HG03097 (cell line): ENCODE measurements at regions not wholly inside any gene's neighbourhood (a gene's known extent, or its start where the extent isn't known, plus 50 kb on each side); places are given as distances from the start of the nearest gene placed in this dataset.

Experiments used
- ATAC-seq: cut with Tn5 transposase; IDR thresholded peaks from one replicate; pipeline ENCODE4 v1.9.1; 2021; ENCODE audit not compliant: unreplicated experiment, low FRiP score

GRCh38 chr5:56499491-56499890 lies 266.4 kb upstream of the ANKRD55 start:
- no peak for ATAC-seq

DNA sequence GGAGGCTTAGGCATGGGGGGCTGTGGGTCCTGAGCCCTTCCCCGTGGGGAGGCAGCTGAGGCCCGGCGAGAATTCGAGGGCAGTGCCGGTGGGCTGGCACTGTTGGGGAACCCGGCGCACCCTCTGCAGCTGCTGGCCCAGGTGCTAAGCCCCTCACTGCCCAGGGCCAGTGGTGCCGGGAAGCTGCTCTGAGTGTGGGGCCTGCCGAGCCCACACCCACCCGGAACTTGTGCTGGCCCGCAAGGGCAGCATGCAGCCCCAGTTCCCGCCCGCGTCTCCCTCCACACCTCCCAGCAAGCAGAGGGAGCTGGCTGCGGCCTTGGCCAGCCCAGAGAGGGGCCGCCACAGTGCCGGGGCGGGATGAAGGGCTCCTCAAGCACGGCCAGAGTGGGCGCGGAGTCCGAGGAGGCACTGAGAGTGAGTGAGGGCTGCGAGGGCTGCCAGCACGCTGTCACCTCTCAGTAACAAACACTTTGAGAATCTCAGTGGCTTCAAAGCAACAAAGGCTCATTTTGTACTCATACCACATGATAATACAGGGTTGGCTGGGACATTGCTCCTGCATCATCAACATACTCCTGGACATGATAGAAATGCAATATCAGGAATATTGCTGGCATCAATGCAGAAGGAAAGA lies 265.7 kb upstream of the ANKRD55 start:
- no peak for ATAC-seq

- no peak for ATAC-seq
These were observed 263.5 kb upstream of the ANKRD55 start for GRCh38 chr5:56496581-56497063.

DNA sequence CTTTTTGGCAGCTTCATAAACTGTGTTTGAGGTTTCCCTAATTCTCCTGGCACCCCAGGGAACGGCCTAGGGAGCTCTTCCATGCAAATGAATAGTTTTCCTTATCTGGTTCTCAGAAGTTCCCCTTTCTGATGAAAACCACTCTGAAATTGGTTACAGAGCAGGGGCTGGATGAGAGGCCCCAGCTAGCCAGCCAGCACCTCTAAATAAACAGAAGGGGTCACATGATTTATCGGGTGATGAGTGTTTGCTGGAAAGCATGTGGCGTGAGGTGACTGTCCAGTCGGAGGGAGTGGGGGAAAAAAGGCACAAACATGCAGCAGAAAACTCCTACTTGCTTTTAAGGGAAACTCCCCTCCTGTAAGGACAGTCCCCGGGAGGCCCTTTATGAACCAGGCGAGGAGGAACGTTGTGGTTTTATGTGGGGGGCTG lies 261.2 kb upstream of the ANKRD55 start:
- ATAC-seq, result no peak

- ATAC-seq, result no peak
These were observed 260.6 kb upstream of the ANKRD55 start for GRCh38 chr5:56493766-56494165.

- no peak for ATAC-seq
These were observed 260.2 kb upstream of the ANKRD55 start for GRCh38 chr5:56493308-56493707.

DNA sequence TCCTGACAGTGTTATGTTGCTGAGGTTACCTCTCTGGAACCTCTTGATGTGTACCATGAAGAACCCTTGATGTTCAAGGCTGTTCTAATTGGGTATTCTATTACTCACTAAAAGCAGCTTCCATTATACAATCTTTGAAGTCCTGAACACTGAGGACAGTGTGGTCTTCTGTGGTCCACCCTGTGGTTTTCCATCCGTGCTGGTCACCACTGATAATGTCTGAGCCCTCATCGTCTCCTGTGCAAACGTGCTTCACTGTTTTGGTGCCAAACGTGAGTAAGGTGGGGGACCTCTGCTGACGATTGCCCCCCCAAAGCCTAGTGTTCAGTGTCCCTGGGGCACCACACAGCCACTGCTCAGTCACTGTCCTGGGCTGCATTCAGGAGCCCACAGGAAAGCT lies 259.7 kb upstream of the ANKRD55 start:
- ATAC-seq, result no peak

GRCh38 chr5:56490971-56491468 lies 257.9 kb upstream of the ANKRD55 start:
- no peak for ATAC-seq

- no peak for ATAC-seq
These were observed 256.1 kb upstream of the ANKRD55 start for GRCh38 chr5:56489272-56489671.

DNA sequence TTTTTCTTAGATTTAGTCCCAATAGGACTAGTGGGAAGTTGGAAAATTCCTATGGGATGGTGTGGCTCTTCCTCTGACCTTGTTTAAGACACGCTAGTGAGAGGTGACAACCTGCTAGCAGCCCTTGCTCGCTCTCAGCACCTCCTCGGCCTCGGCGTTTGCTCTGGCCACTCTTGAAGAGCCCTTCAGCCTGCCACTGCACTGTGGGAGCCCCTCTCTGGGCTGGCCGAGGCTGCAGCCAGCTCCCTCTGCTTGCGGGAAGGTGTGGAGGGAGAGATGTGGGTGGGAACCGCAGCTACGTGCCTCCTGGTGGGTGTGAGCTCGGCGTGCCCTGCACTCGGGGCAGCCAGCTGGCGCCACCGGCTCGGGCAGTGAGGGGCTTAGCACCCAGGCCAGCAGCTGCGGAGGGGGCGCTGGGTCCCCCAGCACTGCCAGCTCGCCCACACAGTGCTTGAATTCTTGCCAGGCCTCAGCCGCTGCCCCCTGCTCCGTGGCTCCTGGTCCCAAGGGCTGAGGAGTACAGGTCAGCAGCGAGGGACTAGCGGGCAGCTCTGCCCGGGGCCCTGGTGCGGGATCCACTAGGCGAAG lies 254.5 kb upstream of the ANKRD55 start:
- ATAC-seq, result no peak

DNA sequence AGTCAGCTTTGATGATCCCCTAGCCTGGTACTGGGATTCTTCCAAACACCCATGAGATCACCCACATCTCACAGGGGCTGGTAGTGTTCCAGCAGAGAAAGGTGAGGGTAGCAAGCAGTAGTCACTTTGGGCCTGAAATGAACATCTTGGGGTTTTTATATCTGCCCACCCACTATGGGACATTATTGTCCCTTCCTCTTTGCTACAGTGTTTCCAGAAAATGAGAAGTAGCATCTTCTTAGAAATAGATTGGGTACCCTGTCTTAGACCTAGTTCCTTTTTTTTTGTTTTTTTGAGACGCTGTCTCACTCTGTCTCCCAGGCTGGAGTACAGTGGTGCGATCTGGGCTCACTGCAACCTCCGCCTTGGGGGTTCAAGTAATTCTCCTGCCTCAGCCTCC lies 249.2 kb upstream of the ANKRD55 start:
- no peak for ATAC-seq

DNA sequence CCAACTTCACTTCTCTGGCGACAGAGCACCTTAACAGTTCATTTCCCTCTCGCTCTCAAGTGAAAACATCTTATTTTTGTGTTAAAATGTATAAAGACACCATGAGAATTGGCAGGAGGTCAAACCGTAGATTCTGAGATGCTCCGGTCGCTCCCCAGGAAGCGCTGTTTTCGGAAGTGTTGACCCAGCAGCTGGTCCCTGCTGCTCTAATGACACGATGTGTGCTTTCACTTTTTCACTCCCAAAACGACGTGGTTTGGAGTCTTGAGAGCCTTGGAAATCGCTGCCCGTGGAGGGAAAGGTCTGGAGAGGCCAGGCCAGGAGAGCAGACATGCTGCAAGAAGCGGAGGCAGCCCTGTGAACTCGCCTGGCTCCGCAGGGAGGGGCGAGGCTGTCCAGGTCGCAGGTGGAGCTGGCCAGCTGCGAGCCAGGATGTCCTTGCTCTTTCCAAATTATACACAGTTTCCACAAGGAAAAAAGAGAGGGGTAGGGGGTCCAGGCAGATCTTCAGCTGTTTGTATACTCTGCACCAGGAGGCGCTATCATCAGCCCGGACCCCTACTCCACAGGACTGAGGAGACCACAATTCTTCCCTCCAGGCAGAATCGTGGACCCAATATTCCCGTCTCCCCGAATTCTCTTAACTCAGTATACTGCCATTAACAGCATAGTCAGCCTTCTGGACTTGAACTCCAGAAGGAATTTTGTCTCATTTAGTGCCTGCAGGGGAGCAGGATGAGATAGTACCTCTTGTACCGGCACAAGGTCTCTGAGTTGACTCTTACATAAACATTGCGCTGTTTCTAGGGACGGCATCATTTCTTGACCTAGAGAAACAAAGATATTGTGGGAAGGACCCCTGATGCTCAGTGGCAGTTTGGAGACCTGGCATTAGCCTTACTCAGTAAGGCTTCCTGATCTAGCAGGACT lies 248.6 kb upstream of the ANKRD55 start:
- no peak for ATAC-seq

DNA sequence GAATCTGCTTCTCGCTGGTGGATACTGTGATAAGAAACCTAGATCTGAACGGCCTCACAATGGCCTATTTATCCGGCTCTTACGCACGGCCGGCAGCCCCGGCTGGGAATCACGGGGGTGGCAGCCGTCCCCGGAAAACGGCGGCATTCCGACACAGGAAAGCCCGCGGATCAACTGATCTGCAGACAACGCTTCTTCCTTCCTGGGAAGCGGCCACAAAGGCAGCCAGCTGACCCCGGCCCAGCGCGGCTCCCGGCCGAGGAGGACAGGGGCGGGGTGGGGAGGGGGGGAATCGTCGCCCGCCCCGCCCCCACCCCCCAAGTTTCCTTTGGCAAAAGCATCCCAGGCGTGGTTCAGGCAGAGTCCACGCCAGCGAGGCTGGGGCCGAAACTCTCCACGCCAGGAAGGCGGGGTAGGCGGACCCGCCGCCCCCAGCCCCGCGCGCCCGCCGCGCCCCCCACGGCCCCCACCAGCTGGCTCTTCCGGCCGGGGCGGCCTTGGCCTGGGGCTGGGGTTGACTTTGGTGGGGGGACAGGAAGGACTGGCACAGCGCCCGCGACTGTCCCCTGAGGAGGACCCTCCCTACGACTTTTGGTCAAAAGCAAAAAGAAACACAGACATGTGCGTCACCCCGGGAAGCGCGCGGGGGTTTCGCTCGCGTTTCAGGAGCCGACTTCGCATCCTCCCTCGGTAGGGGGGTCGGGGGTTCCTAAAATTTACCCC lies 247.7 kb upstream of the ANKRD55 start:
- no peak for ATAC-seq

GRCh38 chr5:56480078-56480704 lies 247.1 kb upstream of the ANKRD55 start:
- no peak for ATAC-seq

DNA sequence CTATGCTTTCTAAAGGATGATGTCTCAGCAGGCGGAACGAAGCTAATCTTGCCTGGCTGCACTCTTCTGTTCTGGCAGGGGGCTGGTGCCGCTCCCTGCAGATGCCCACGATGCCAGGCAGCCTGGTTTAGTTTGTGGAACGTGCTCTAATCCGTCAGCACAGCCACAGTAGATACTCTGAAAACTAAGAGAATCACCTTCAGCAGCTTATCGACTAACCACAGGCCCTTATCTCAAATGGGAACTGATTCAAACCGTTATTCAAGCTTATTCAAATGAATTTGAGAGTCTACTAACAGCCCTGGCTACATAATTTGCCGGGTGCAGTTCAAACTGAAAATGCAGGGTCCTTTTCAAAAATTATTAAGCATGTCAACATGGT lies 246.6 kb upstream of the ANKRD55 start:
- ATAC-seq, result no peak

DNA sequence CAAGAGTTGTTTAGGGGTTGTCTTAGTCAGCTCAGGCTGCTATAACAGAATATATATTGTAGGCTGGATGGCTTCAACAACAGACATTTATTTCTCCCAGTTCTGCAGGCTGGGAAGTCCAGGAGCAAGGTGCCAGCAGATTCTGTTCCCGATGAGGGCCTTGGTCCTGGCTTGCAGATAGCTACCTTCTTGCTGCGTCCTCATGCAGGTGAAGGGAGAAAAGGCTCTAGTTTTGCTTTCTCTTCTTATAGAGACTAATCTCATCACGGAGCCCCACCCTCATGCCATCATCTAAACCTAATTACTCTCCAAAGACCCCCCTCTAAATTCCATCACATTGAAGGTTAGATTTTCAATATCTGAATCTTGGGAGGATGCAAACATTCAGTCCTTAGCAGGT lies 246.0 kb upstream of the ANKRD55 start:
- no peak for ATAC-seq

DNA sequence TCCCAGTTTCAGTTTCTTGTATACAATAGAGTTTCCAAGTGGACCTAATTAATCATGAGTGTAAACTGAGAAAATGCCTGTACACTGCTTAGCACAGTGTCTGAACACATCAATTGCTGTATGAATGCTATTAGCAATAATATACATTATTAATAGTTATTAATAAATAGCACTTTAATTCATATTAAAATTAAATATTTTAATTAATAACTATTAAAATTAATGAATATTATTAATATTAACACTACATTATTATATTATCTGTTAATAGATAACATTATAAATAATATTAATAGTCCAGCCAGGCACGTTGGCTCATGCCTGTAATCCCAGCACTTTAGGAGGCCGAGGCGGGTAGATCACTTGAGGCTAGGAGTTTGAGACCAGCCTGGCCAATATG lies 244.9 kb upstream of the ANKRD55 start:
- no peak for ATAC-seq

GRCh38 chr5:56476487-56476856 lies 243.3 kb upstream of the ANKRD55 start:
- no peak for ATAC-seq

DNA sequence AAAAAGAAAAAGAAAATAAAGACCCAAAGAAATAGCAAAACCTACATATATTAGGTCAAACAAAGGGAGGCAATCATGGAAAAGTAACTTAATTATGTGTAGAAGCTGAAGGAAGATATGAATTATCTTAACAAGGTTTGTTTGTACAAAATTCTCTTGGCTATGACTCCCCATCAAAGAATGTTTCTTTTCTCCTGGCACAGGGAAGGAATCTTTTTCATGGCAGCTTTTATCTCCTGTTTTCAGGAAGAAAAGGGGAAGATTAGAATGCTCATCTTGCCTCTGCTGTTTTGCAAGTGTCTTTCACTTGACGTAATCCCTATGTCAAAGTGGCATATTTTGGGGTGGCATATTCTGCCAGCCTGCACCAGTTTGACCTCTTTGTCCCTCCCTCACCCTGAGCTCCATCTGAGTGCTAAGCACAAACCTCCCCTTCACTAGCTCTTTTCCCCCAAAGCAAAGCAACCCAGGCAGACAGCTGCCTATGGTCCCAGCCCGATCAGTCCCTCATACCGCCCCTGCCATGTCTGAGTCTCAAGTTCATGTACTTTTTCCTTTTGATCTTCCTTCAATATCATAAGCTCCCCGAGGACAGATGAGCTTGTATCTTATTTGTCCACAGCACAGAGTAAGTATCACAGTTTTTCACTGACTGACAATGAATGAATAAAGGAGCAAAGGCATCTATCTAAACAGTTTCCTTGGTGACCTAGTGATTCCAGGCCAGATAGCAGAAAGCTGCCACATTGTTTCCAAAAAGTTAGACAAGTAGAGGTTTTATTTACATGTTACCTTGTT lies 242.8 kb upstream of the ANKRD55 start:
- no peak for ATAC-seq

- ATAC-seq, result no peak
These were observed 238.6 kb upstream of the ANKRD55 start for GRCh38 chr5:56471707-56472106.
